ENCODE measurements at regions not wholly inside any gene's neighbourhood (a gene's known extent, or its start where the extent isn't known, plus 50 kb on each side); places are given as distances from the start of the nearest gene placed in this dataset.

- peak overlapping the region in 5 of 8 donors; percentile 17 to 69 (median 61) for H3K27ac Mint-ChIP-seq
- H3K9me3 ChIP-seq (ENCODE audit: low read length), result no peaks in the 10 kb centered on the region
- ChIA-PET CTCF (interaction anchor here (0.6 to 1.5 kb wide), 3 partner anchors 10 to 92 kb away, joined by 3 to 7 read pairs (median 3); no protein-coding TSS in a partner anchor), POLR2A (no interaction called here)
- H3K4me3 ChIP-seq (ENCODE audit: low read length), result peak overlapping the region; percentile 20
- H3K27ac ChIP-seq (ENCODE audit: low read depth, low read length), result no peak overlapping the region
- H3K36me3 ChIP-seq (ENCODE audit: insufficient read depth, low read length), result no peaks in the 10 kb centered on the region
- no peaks in the 10 kb centered on the region for H3K27me3 ChIP-seq (ENCODE audit: insufficient read depth, low read length, poor library complexity, severe bottlenecking)
- H3K4me1 Mint-ChIP-seq, result peaks cover 12 to 16% (median 14%) of the 10 kb centered on the region in 3 donors
- H3K36me3 Mint-ChIP-seq, result no peaks in the 10 kb centered on the region
- peaks cover 14% of the 10 kb centered on the region for H3K4me1 ChIP-seq (ENCODE audit: insufficient read depth, low read length)
- H3K27me3 Mint-ChIP-seq, result no peaks in the 10 kb centered on the region
- H3K4me3 Mint-ChIP-seq, result peak overlapping the region in 6 of 7 donors; percentile 55 to 74 (median 68)
- no peaks in the 10 kb centered on the region for H3K9me3 Mint-ChIP-seq
- peak in 4 of 5 donors; percentile 11 to 69 (median 41) for DNase-seq
Observed at GRCh38 chr21:35138665-35139381, 89.7 kb upstream of the RUNX1 start.

GRCh38 chr21:35136586-35137219 is 87.6 kb upstream of the RUNX1 start:
- Histone ChIP-seq H3K27ac (ENCODE audit: low read depth, low read length) (no peak overlapping the region), H3K36me3 (ENCODE audit: insufficient read depth, low read length) (no peaks in the 10 kb centered on the region), H3K4me3 (ENCODE audit: low read length) (no peak overlapping the region), H3K4me1 (ENCODE audit: insufficient read depth, low read length) (peaks cover 14% of the 10 kb centered on the region), H3K9me3 (ENCODE audit: low read length) (no peaks in the 10 kb centered on the region), H3K27me3 (ENCODE audit: insufficient read depth, low read length, poor library complexity, severe bottlenecking) (no peaks in the 10 kb centered on the region)
- POLR2A ChIA-PET, result no interaction called here
- Mint-ChIP-seq H3K36me3 (no peaks in the 10 kb centered on the region), H3K27me3 (no peaks in the 10 kb centered on the region), H3K27ac (no peak overlapping the region), H3K4me3 (no peak overlapping the region), H3K4me1 (peaks cover 12 to 16% (median 14%) of the 10 kb centered on the region in 3 donors), H3K9me3 (no peaks in the 10 kb centered on the region)
- CTCF ChIA-PET, result no interaction called here
- DNase-seq, result no peak

GRCh38 chr21:35136106-35136505 is 87.0 kb upstream of the RUNX1 start:
- H3K27me3 Mint-ChIP-seq, result no peaks in the 10 kb centered on the region
- H3K27ac Mint-ChIP-seq, result no peak overlapping the region
- Histone ChIP-seq H3K4me1 (ENCODE audit: insufficient read depth, low read length) (peaks cover 14% of the 10 kb centered on the region), H3K27me3 (ENCODE audit: insufficient read depth, low read length, poor library complexity, severe bottlenecking) (no peaks in the 10 kb centered on the region), H3K4me3 (ENCODE audit: low read length) (no peak overlapping the region), H3K27ac (ENCODE audit: low read depth, low read length) (no peak overlapping the region), H3K9me3 (ENCODE audit: low read length) (no peaks in the 10 kb centered on the region), H3K36me3 (ENCODE audit: insufficient read depth, low read length) (no peaks in the 10 kb centered on the region)
- H3K9me3 Mint-ChIP-seq, result no peaks in the 10 kb centered on the region
- POLR2A ChIA-PET, result no interaction called here
- H3K4me3 Mint-ChIP-seq, result no peak overlapping the region
- peaks cover 12 to 16% (median 14%) of the 10 kb centered on the region in 3 donors for H3K4me1 Mint-ChIP-seq
- CTCF ChIA-PET, result no interaction called here
- no peak for DNase-seq
- H3K36me3 Mint-ChIP-seq, result no peaks in the 10 kb centered on the region

- H3K27me3 ChIP-seq (ENCODE audit: insufficient read depth, low read length, poor library complexity, severe bottlenecking), result no peaks in the 10 kb centered on the region
- POLR2A ChIA-PET, result no interaction called here
- Mint-ChIP-seq H3K9me3 (no peaks in the 10 kb centered on the region), H3K27ac (no peak overlapping the region), H3K4me3 (no peak overlapping the region), H3K36me3 (no peaks in the 10 kb centered on the region), H3K4me1 (peaks cover 12 to 16% (median 14%) of the 10 kb centered on the region in 3 donors), H3K27me3 (no peaks in the 10 kb centered on the region)
- peaks cover 14% of the 10 kb centered on the region for H3K4me1 ChIP-seq (ENCODE audit: insufficient read depth, low read length)
- DNase-seq, result no peak
- CTCF ChIA-PET, result no interaction called here
- no peak overlapping the region for H3K4me3 ChIP-seq (ENCODE audit: low read length)
- H3K9me3 ChIP-seq (ENCODE audit: low read length), result no peaks in the 10 kb centered on the region
- H3K27ac ChIP-seq (ENCODE audit: low read depth, low read length), result no peak overlapping the region
- no peaks in the 10 kb centered on the region for H3K36me3 ChIP-seq (ENCODE audit: insufficient read depth, low read length)
Observed at GRCh38 chr21:35135481-35135880, 86.4 kb upstream of the RUNX1 start.

- H3K9me3 Mint-ChIP-seq, result no peaks in the 10 kb centered on the region
- POLR2A ChIA-PET, result no interaction called here
Observed at GRCh38 chr21:35134309-35134708, 85.2 kb upstream of the RUNX1 start.

GRCh38 chr21:35128536-35128935 is 79.4 kb upstream of the RUNX1 start:
- no peaks in the 10 kb centered on the region for H3K27me3 Mint-ChIP-seq
- H3K9me3 Mint-ChIP-seq, result peaks cover 0 to 2% (median 0%) of the 10 kb centered on the region in 5 donors
- no peaks in the 10 kb centered on the region for H3K9me3 ChIP-seq (ENCODE audit: low read length)

More at GRCh38 chr21:35134309-35134708, 85.2 kb upstream of the RUNX1 start:
- no peaks in the 10 kb centered on the region for H3K36me3 Mint-ChIP-seq
- no peak overlapping the region for H3K27ac ChIP-seq (ENCODE audit: low read depth, low read length)
- DNase-seq, result no peak
- no peaks in the 10 kb centered on the region for H3K27me3 Mint-ChIP-seq
- H3K4me1 Mint-ChIP-seq, result peaks cover 10 to 13% (median 10%) of the 10 kb centered on the region in 3 donors
- no peak overlapping the region for H3K4me3 ChIP-seq (ENCODE audit: low read length)
- H3K27ac Mint-ChIP-seq, result no peak overlapping the region
- H3K4me3 Mint-ChIP-seq, result no peak overlapping the region
- H3K36me3 ChIP-seq (ENCODE audit: insufficient read depth, low read length), result no peaks in the 10 kb centered on the region
- H3K9me3 ChIP-seq (ENCODE audit: low read length), result no peaks in the 10 kb centered on the region
- H3K4me1 ChIP-seq (ENCODE audit: insufficient read depth, low read length), result peaks cover 11% of the 10 kb centered on the region
- CTCF ChIA-PET, result no interaction called here
- H3K27me3 ChIP-seq (ENCODE audit: insufficient read depth, low read length, poor library complexity, severe bottlenecking), result no peaks in the 10 kb centered on the region

GRCh38 chr21:35127851-35128250 is 78.7 kb upstream of the RUNX1 start:
- Histone ChIP-seq H3K4me1 (ENCODE audit: insufficient read depth, low read length) (no peaks in the 10 kb centered on the region), H3K36me3 (ENCODE audit: insufficient read depth, low read length) (no peaks in the 10 kb centered on the region), H3K27ac (ENCODE audit: low read depth, low read length) (no peak overlapping the region), H3K4me3 (ENCODE audit: low read length) (no peak overlapping the region), H3K9me3 (ENCODE audit: low read length) (no peaks in the 10 kb centered on the region), H3K27me3 (ENCODE audit: insufficient read depth, low read length, poor library complexity, severe bottlenecking) (no peaks in the 10 kb centered on the region)
- H3K4me1 Mint-ChIP-seq, result no peaks in the 10 kb centered on the region
- peaks cover 0 to 2% (median 0%) of the 10 kb centered on the region in 5 donors for H3K9me3 Mint-ChIP-seq
- ChIA-PET CTCF (no interaction called here), POLR2A (no interaction called here)
- no peaks in the 10 kb centered on the region for H3K27me3 Mint-ChIP-seq
- no peak for DNase-seq
- H3K36me3 Mint-ChIP-seq, result peaks cover 0 to 27% (median 0%) of the 10 kb centered on the region in 3 donors
- no peak overlapping the region for H3K4me3 Mint-ChIP-seq
- H3K27ac Mint-ChIP-seq, result no peak overlapping the region

More at GRCh38 chr21:35128536-35128935, 79.4 kb upstream of the RUNX1 start:
- ChIA-PET POLR2A (no interaction called here), CTCF (no interaction called here)
- H3K36me3 Mint-ChIP-seq, result peaks cover 0 to 22% (median 0%) of the 10 kb centered on the region in 3 donors
- Histone ChIP-seq H3K27ac (ENCODE audit: low read depth, low read length) (no peak overlapping the region), H3K27me3 (ENCODE audit: insufficient read depth, low read length, poor library complexity, severe bottlenecking) (no peaks in the 10 kb centered on the region), H3K4me1 (ENCODE audit: insufficient read depth, low read length) (no peaks in the 10 kb centered on the region), H3K36me3 (ENCODE audit: insufficient read depth, low read length) (no peaks in the 10 kb centered on the region), H3K4me3 (ENCODE audit: low read length) (no peak overlapping the region)
- DNase-seq, result no peak
- H3K4me1 Mint-ChIP-seq, result no peaks in the 10 kb centered on the region
- H3K27ac Mint-ChIP-seq, result no peak overlapping the region
- H3K4me3 Mint-ChIP-seq, result no peak overlapping the region

- H3K27ac Mint-ChIP-seq, result no peak overlapping the region
- Histone ChIP-seq H3K36me3 (ENCODE audit: insufficient read depth, low read length) (no peaks in the 10 kb centered on the region), H3K4me1 (ENCODE audit: insufficient read depth, low read length) (no peaks in the 10 kb centered on the region), H3K27ac (ENCODE audit: low read depth, low read length) (no peak overlapping the region), H3K27me3 (ENCODE audit: insufficient read depth, low read length, poor library complexity, severe bottlenecking) (no peaks in the 10 kb centered on the region), H3K9me3 (ENCODE audit: low read length) (no peaks in the 10 kb centered on the region), H3K4me3 (ENCODE audit: low read length) (no peak overlapping the region)
- peaks cover 0 to 27% (median 0%) of the 10 kb centered on the region in 3 donors for H3K36me3 Mint-ChIP-seq
- no peak for DNase-seq
- CTCF ChIA-PET, result no interaction called here
- peaks cover 0 to 2% (median 0%) of the 10 kb centered on the region in 5 donors for H3K9me3 Mint-ChIP-seq
- no peaks in the 10 kb centered on the region for H3K27me3 Mint-ChIP-seq
- POLR2A ChIA-PET, result no interaction called here
- H3K4me3 Mint-ChIP-seq, result no peak overlapping the region
- no peaks in the 10 kb centered on the region for H3K4me1 Mint-ChIP-seq
Observed at GRCh38 chr21:35127026-35127425, 77.9 kb upstream of the RUNX1 start.

All from CD8-positive, alpha-beta memory T cell (primary cell).